Dermis blood vessel endothelial cell (primary cell): ENCODE measurements at regions not wholly inside any gene's neighbourhood (a gene's known extent, or its start where the extent isn't known, plus 50 kb on each side); places are given as distances from the start of the nearest gene placed in this dataset.
"Not testable (repeated sequence)": the region's sequence is repeated elsewhere in the genome, so short reads cannot be mapped to it uniquely, and the experiment has no call there.

Experiments
- DNase-seq: peaks from one replicate; pipeline ENCODE4 v3.0.0; 2010

GRCh38 chr3:104903064-104903463 is 463.6 kb upstream of the ALCAM start:
- DNase-seq = no peak

GRCh38 chr3:104906001-104906639 is 460.6 kb upstream of the ALCAM start:
- no peak for DNase-seq

GRCh38 chr3:104907507-104907906 is 459.2 kb upstream of the ALCAM start:
- peak; percentile 88 for DNase-seq

- DNase-seq = peak; percentile 55
Measured at GRCh38 chr3:104908761-104909160, 457.9 kb upstream of the ALCAM start.

GRCh38 chr3:104909198-104909597 is 457.5 kb upstream of the ALCAM start:
- DNase-seq = peak; percentile 83

GRCh38 chr3:104909721-104910120 is 457.0 kb upstream of the ALCAM start:
- DNase-seq = peak; percentile 70

- DNase-seq = no peak
Measured at GRCh38 chr3:104911376-104911775, 455.3 kb upstream of the ALCAM start.

- no peak for DNase-seq
Measured at GRCh38 chr3:104916971-104917370, 449.7 kb upstream of the ALCAM start.

- DNase-seq = no peak
Measured at GRCh38 chr3:104920512-104920911, 446.2 kb upstream of the ALCAM start.

GRCh38 chr3:104933972-104934371 is 432.7 kb upstream of the ALCAM start:
- DNase-seq = no peak

GRCh38 chr3:104935613-104936012 is 431.1 kb upstream of the ALCAM start:
- no peak for DNase-seq

- peak; percentile 28 for DNase-seq
Measured at GRCh38 chr3:104939196-104939595, 427.5 kb upstream of the ALCAM start.

- DNase-seq = no peak
Measured at GRCh38 chr3:104941785-104942184, 424.9 kb upstream of the ALCAM start.

- DNase-seq = no peak
Measured at GRCh38 chr3:104943974-104944373, 422.7 kb upstream of the ALCAM start.

- no peak for DNase-seq
Measured at GRCh38 chr3:104947943-104948342, 418.8 kb upstream of the ALCAM start.

GRCh38 chr3:104949810-104950209 is 416.9 kb upstream of the ALCAM start:
- not testable (repeated sequence) for DNase-seq

- DNase-seq = no peak
Measured at GRCh38 chr3:104951426-104951825, 415.3 kb upstream of the ALCAM start.

- peak; percentile 61 for DNase-seq
Measured at GRCh38 chr3:104952146-104952972, 414.4 kb upstream of the ALCAM start.

- DNase-seq = no peak
Measured at GRCh38 chr3:104956620-104957345, 409.9 kb upstream of the ALCAM start.

- no peak for DNase-seq
Measured at GRCh38 chr3:104960579-104960978, 406.1 kb upstream of the ALCAM start.

- no peak for DNase-seq
Measured at GRCh38 chr3:104961851-104962250, 404.9 kb upstream of the ALCAM start.

- DNase-seq = no peak
Measured at GRCh38 chr3:104974316-104974715, 392.4 kb upstream of the ALCAM start.

- DNase-seq = no peak
Measured at GRCh38 chr3:104977719-104978118, 389.0 kb upstream of the ALCAM start.

GRCh38 chr3:104982130-104982529 is 384.6 kb upstream of the ALCAM start:
- DNase-seq = no peak
